Dedifferentiated amniotic fluid mesenchymal stem cell (primary cell): ENCODE measurements at regions not wholly inside any gene's neighbourhood (a gene's known extent, or its start where the extent isn't known, plus 50 kb on each side); places are given as distances from the start of the nearest gene placed in this dataset.
"Not testable (repeated sequence)": the region's sequence is repeated elsewhere in the genome, so short reads cannot be mapped to it uniquely, and the experiment has no call there.

ENCODE experiments used
- DNase-seq: peaks from one replicate; pipeline ENCODE4 v3.0.0-alpha.2; 2016; ENCODE audit errors: extremely low spot score

GRCh38 chr1:173300061-173301044, 93.2 kb upstream of the TNFSF4 start:
- DNase-seq, result no peak

- DNase-seq, result no peak
These were observed 94.4 kb upstream of the TNFSF4 start for GRCh38 chr1:173301507-173301906.

- DNase-seq, result no peak
These were observed 95.2 kb upstream of the TNFSF4 start for GRCh38 chr1:173302366-173302765.

- DNase-seq, result no peak
These were observed 96.0 kb upstream of the TNFSF4 start for GRCh38 chr1:173302890-173303829.

GRCh38 chr1:173303984-173304383, 96.9 kb upstream of the TNFSF4 start:
- DNase-seq, result no peak

- no peak for DNase-seq
These were observed 97.5 kb upstream of the TNFSF4 start for GRCh38 chr1:173304529-173305227.

- DNase-seq, result no peak
These were observed 100.7 kb upstream of the TNFSF4 start for GRCh38 chr1:173307845-173308244.

- no peak for DNase-seq
These were observed 107.5 kb upstream of the TNFSF4 start for GRCh38 chr1:173314656-173315055.

- no peak for DNase-seq
These were observed 108.2 kb upstream of the TNFSF4 start for GRCh38 chr1:173315296-173315695.

GRCh38 chr1:173318788-173319187, 111.7 kb upstream of the TNFSF4 start:
- no peak for DNase-seq

GRCh38 chr1:173324352-173324751, 117.2 kb upstream of the TNFSF4 start:
- not testable (repeated sequence) for DNase-seq

GRCh38 chr1:173327987-173328386, 120.9 kb upstream of the TNFSF4 start:
- not testable (repeated sequence) for DNase-seq

- DNase-seq, result no peak
These were observed 121.8 kb upstream of the TNFSF4 start for GRCh38 chr1:173328961-173329360.

GRCh38 chr1:173329726-173330125, 122.6 kb upstream of the TNFSF4 start:
- DNase-seq, result peak; percentile 52

- peak; percentile 73 for DNase-seq
These were observed 123.2 kb upstream of the TNFSF4 start for GRCh38 chr1:173330149-173330951.

- not testable (repeated sequence) for DNase-seq
These were observed 123.9 kb upstream of the TNFSF4 start for GRCh38 chr1:173330952-173331548.

GRCh38 chr1:173332026-173332425, 124.9 kb upstream of the TNFSF4 start:
- no peak for DNase-seq

GRCh38 chr1:173333581-173333980, 126.5 kb upstream of the TNFSF4 start:
- no peak for DNase-seq

GRCh38 chr1:173337126-173337525, 130.0 kb upstream of the TNFSF4 start:
- DNase-seq, result no peak

- DNase-seq, result peak; percentile 25
These were observed 134.2 kb upstream of the TNFSF4 start for GRCh38 chr1:173341307-173341706.
